ENCODE measurements at regions not wholly inside any gene's neighbourhood (a gene's known extent, or its start where the extent isn't known, plus 50 kb on each side); places are given as distances from the start of the nearest gene placed in this dataset.

DNA sequence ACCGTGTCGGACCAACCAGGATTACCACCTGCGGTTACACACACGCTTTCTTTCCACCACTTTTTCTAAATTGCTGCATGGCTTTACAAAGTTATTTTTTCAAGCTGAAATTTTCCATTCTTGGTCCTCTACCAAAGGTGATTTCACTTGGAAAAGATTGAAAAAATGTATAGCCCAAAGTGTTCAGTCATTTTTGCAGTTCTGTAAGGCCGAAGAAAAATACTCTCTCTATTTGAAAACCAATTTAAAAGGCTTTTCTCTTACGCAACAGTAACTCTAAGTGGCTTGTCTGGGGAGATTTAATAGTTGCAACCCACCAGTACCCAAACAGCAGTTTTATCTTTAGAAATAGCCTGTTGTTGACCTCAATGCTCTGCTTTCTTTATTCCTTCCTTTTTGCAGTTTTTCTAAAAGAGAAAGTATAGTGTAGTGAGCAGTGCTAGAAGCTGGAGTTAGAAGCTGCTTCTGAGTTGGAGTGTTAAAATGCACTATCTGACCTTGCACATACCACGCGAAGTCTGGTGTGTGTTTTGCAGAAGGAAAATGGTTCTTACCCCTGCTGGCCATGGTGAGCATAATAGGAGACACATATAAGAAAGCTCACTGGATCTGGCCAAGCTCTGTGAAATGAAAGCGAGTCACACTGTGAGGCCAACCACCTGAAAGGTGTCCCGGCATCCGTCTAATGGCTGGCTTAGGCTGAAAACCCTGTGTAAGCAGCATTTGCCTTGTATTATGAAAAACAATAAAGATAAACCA, 201.0 kb upstream of the ADRA1D start:
- WGBS, 2 donors, result 68 to 73% methylated on average over 11 of the region's 11 CpGs
- H3K4me3 ChIP-seq, result no peak overlapping the region
- no peaks in the 10 kb centered on the region for H3K27me3 ChIP-seq
- H3K9me3 ChIP-seq, result no peaks in the 10 kb centered on the region
- H3K27ac ChIP-seq, result no peak overlapping the region
- no peaks in the 10 kb centered on the region for H3K36me3 ChIP-seq (replicated peaks in 1 of 2; ENCODE audit: insufficient read depth in 1 of 2, low read depth in 2 of 2)
- TF ChIP-seq, protein P1, sequence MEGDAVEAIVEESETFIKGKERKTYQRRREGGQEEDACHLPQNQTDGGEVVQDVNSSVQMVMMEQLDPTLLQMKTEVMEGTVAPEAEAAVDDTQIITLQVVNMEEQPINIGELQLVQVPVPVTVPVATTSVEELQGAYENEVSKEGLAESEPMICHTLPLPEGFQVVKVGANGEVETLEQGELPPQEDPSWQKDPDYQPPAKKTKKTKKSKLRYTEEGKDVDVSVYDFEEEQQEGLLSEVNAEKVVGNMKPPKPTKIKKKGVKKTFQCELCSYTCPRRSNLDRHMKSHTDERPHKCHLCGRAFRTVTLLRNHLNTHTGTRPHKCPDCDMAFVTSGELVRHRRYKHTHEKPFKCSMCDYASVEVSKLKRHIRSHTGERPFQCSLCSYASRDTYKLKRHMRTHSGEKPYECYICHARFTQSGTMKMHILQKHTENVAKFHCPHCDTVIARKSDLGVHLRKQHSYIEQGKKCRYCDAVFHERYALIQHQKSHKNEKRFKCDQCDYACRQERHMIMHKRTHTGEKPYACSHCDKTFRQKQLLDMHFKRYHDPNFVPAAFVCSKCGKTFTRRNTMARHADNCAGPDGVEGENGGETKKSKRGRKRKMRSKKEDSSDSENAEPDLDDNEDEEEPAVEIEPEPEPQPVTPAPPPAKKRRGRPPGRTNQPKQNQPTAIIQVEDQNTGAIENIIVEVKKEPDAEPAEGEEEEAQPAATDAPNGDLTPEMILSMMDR (IDR thresholded peaks at IDR 0.05), result no peak
- TF ChIP-seq POLR2A (IDR thresholded peaks at IDR 0.05), result no peak
- ATAC-seq (no peak), DNase-seq (no peak)
- H3K4me1 ChIP-seq, result no peaks in the 10 kb centered on the region
- intact Hi-C loops (cut with DNase I), result no loop called here

DNA sequence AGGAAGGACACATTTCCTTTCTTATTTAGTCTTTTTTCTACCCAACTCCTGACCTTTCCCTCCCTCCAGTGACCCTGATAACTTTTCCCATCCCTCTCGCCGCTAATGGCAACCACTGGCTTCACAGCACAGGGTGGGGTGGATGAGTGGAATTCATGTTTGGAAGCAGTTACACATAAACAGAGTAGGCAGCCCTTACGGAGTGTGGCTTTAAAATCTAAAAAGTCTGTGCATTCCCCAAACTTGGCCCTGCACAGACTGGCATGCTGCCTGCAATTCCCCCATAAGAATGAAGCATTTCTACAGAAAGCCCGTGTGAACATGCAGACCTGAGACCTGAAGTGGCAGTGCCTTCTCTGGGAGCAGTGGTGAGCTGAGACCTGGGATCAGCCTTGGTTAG, 196.7 kb upstream of the ADRA1D start:
- ATAC-seq, result no peak
- no peaks in the 10 kb centered on the region for H3K9me3 ChIP-seq
- no peaks in the 10 kb centered on the region for H3K36me3 ChIP-seq (replicated peaks in 1 of 2; ENCODE audit: insufficient read depth in 1 of 2, low read depth in 2 of 2)
- H3K4me3 ChIP-seq, result no peak overlapping the region
- no peak for TF ChIP-seq POLR2A (IDR thresholded peaks at IDR 0.05)
- TF ChIP-seq, protein P1 (IDR thresholded peaks at IDR 0.05), result no peak
- 30 to 39% methylated on average over 4 of the region's 4 CpGs for WGBS, 2 donors
- DNase-seq, result no peak
- H3K4me1 ChIP-seq, result no peaks in the 10 kb centered on the region
- intact Hi-C loops (cut with DNase I), result no loop called here
- H3K27ac ChIP-seq, result no peak overlapping the region
- H3K27me3 ChIP-seq, result no peaks in the 10 kb centered on the region

GRCh38 chr20:4445331-4445730, 196.2 kb upstream of the ADRA1D start:
- Histone ChIP-seq H3K27me3 (no peaks in the 10 kb centered on the region), H3K9me3 (no peaks in the 10 kb centered on the region), H3K36me3 (replicated peaks in 1 of 2; ENCODE audit: insufficient read depth in 1 of 2, low read depth in 2 of 2) (no peaks in the 10 kb centered on the region), H3K4me1 (no peaks in the 10 kb centered on the region), H3K4me3 (no peak overlapping the region), H3K27ac (no peak overlapping the region)
- intact Hi-C loops (cut with DNase I), result no loop called here
- DNase-seq (no peak), ATAC-seq (no peak)
- WGBS, 2 donors, result 44 to 52% methylated on average over 2 of the region's 2 CpGs
- TF ChIP-seq, protein P1 (IDR thresholded peaks at IDR 0.05), result no peak
- TF ChIP-seq POLR2A (IDR thresholded peaks at IDR 0.05), result no peak

- 37 to 67% methylated on average over 2 of the region's 2 CpGs for WGBS, 2 donors
- intact Hi-C loops (cut with DNase I), result no loop called here
- H3K4me1 ChIP-seq, result no peaks in the 10 kb centered on the region
- DNase-seq (no peak), ATAC-seq (no peak)
- H3K4me3 ChIP-seq, result no peak overlapping the region
- TF ChIP-seq, protein P1 (IDR thresholded peaks at IDR 0.05), result no peak
- no peak for TF ChIP-seq POLR2A (IDR thresholded peaks at IDR 0.05)
- no peaks in the 10 kb centered on the region for H3K36me3 ChIP-seq (replicated peaks in 1 of 2; ENCODE audit: insufficient read depth in 1 of 2, low read depth in 2 of 2)
- no peaks in the 10 kb centered on the region for H3K9me3 ChIP-seq
- H3K27ac ChIP-seq, result no peak overlapping the region
- H3K27me3 ChIP-seq, result no peaks in the 10 kb centered on the region
These were observed 195.3 kb upstream of the ADRA1D start for GRCh38 chr20:4444404-4444803.

DNA sequence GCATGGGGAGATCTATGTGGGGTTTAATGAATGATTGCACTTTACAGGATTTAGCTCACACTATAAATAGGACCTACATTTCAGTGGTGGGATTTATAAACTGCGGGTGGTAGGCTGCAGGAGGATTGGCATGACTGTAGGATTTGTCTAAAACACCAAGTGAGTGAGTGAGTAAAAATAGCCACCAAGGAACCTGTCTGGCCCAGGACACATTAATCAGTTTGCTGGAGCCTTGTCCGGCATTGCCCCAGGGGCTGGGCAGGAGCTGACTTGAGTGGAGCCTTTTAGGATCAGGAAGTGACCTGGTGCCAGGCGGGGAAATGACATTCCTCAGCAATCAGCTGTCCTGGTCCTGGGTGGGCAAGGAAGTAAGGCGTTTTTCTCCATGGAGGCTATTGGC, 193.9 kb upstream of the ADRA1D start:
- 39 to 44% methylated on average over 4 of the region's 4 CpGs for WGBS, 2 donors
- no peaks in the 10 kb centered on the region for H3K36me3 ChIP-seq (replicated peaks in 1 of 2; ENCODE audit: insufficient read depth in 1 of 2, low read depth in 2 of 2)
- ATAC-seq (no peak), DNase-seq (no peak)
- TF ChIP-seq, protein P1 (IDR thresholded peaks at IDR 0.05), result no peak
- TF ChIP-seq POLR2A (IDR thresholded peaks at IDR 0.05), result no peak
- no peaks in the 10 kb centered on the region for H3K27me3 ChIP-seq
- no peak overlapping the region for H3K27ac ChIP-seq
- intact Hi-C loops (cut with DNase I), result no loop called here
- H3K4me1 ChIP-seq, result no peaks in the 10 kb centered on the region
- no peak overlapping the region for H3K4me3 ChIP-seq
- no peaks in the 10 kb centered on the region for H3K9me3 ChIP-seq
